Keratinocyte (primary cell): ENCODE measurements at regions not wholly inside any gene's neighbourhood (a gene's known extent, or its start where the extent isn't known, plus 50 kb on each side); places are given as distances from the start of the nearest gene placed in this dataset.

Source experiments
- DNase-seq: peaks from one replicate; pipeline ENCODE4 v3.0.0-alpha.2; 2011; ENCODE audit warnings: low read depth, missing footprints, low spot score
- FAIRE-seq: peaks from 2 replicates; lab custom pipeline; 2011; peaks lifted over from hg19 to GRCh38; lab: Jason Lieb, UNC
- H2AFZ ChIP-seq: 2 replicates; pipeline ENCODE4 v1.6.0; 2012; ENCODE audit warnings: low read length, control low read depth, inconsistent platforms; ENCODE audit not compliant: control insufficient read depth
- H3K27ac ChIP-seq: 2 replicates; pipeline ENCODE4 v1.5.1; 2011; ENCODE audit warnings: low read length; ENCODE audit not compliant: control insufficient read depth, insufficient read depth
- H3K27me3 ChIP-seq: 3 replicates; pipeline ENCODE4 v1.6.0; 2011; ENCODE audit warnings: low read length; ENCODE audit not compliant: control insufficient read depth, insufficient read depth; ENCODE audit errors: extremely low read depth
- H3K36me3 ChIP-seq, 2 experiments: 2 replicates in 1 of 2; 3 replicates in 1 of 2; pipeline ENCODE4 v1.5.1; 2011; ENCODE audit warnings: low read length in 2 of 2, mild to moderate bottlenecking in 1 of 2; ENCODE audit not compliant: control insufficient read depth in 2 of 2, insufficient read depth in 2 of 2; ENCODE audit errors: extremely low read depth in 1 of 2
- H3K4me1 ChIP-seq: 3 replicates; pipeline ENCODE4 v1.5.1; 2011; ENCODE audit warnings: low read length; ENCODE audit not compliant: control insufficient read depth, insufficient read depth; ENCODE audit errors: extremely low read depth
- H3K4me2 ChIP-seq: 3 replicates; pipeline ENCODE4 v1.6.0; 2011; ENCODE audit warnings: low read depth, low read length; ENCODE audit not compliant: control insufficient read depth, insufficient read depth; ENCODE audit errors: extremely low read depth
- H3K4me3 ChIP-seq, 3 experiments: fragments of 200-600 bp in 1 of 3; sonication (generic) in 1 of 3; 2 replicates in 2 of 3; 3 replicates in 1 of 3; pipeline ENCODE4 v1.5.1; 2011 to 2016; ENCODE audit warnings: low read length in 3 of 3, mild to moderate bottlenecking in 3 of 3, control low read depth in 2 of 3, inconsistent platforms in 1 of 3, low read depth in 1 of 3, mixed read lengths in 1 of 3, mixed run types in 1 of 3, moderate library complexity in 1 of 3; ENCODE audit not compliant: control insufficient read depth in 2 of 3, insufficient read depth in 2 of 3; ENCODE audit errors: extremely low read depth in 1 of 3
- H3K79me2 ChIP-seq: 2 replicates; pipeline ENCODE4 v1.6.0; 2012; ENCODE audit warnings: low read length; ENCODE audit not compliant: control insufficient read depth, insufficient read depth
- H3K9ac ChIP-seq: 3 replicates; pipeline ENCODE4 v1.6.0; 2011; ENCODE audit warnings: low read length; ENCODE audit not compliant: control insufficient read depth, insufficient read depth; ENCODE audit errors: extremely low read depth
- H3K9me1 ChIP-seq: 3 replicates; pipeline ENCODE4 v1.6.0; 2011; ENCODE audit warnings: low read length; ENCODE audit not compliant: control insufficient read depth, insufficient read depth; ENCODE audit errors: extremely low read depth
- H3K9me3 ChIP-seq: 2 replicates; pipeline ENCODE4 v1.5.1; 2012; ENCODE audit warnings: low read depth, low read length; ENCODE audit not compliant: control insufficient read depth
- H4K20me1 ChIP-seq: 3 replicates; pipeline ENCODE4 v1.6.0; 2011; ENCODE audit warnings: low read length; ENCODE audit not compliant: control insufficient read depth, insufficient read depth; ENCODE audit errors: extremely low read depth
- CTCF ChIP-seq, 3 experiments: IDR thresholded peaks in 1 of 3; conservative IDR thresholded peaks in 1 of 3; optimal IDR thresholded peaks in 1 of 3; 2 replicates in 2 of 3; 3 replicates in 1 of 3; pipeline versions ENCODE3 to v1.5.1; 2011; ENCODE audit warnings: low read length in 3 of 3, mild to moderate bottlenecking in 3 of 3, moderate library complexity in 2 of 3, control low read depth in 1 of 3, inconsistent platforms in 1 of 3; ENCODE audit not compliant: insufficient read depth in 2 of 3; ENCODE audit errors: extremely low read depth in 1 of 3
- EZH2 ChIP-seq: IDR thresholded peaks from one replicate; pipeline ENCODE4 v1.6.1; 2012; ENCODE audit warnings: inconsistent platforms, mild to moderate bottlenecking, low read length, moderate library complexity
- dilution Hi-C: fragments of 300-500 bp; cut with MboI; formaldehyde crosslinking; loops from one replicate; pipeline ENCODE4 v1.7.0; 2020; ENCODE audit warnings: low sequenced_read_pairs; ENCODE audit not compliant: extremely low pct_ligation_motif_present

GRCh38 chr10:3648170-3648569 lies 136.8 kb downstream of the KLF6 start:
- FAIRE-seq (no peak), DNase-seq (no peak)
- dilution Hi-C loops = no loop called here
- Histone ChIP-seq H4K20me1 (no peaks in the 10 kb centered on the region), H3K4me2 (no peak overlapping the region), H3K36me3 (no peaks in the 10 kb centered on the region), H3K4me3 (no peak overlapping the region), H3K27me3 (no peaks in the 10 kb centered on the region), H3K79me2 (no peaks in the 10 kb centered on the region), H3K9ac (no peak overlapping the region), H3K27ac (no peak overlapping the region), H3K4me1 (no peaks in the 10 kb centered on the region), H3K9me1 (no peaks in the 10 kb centered on the region), H2AFZ (no peak overlapping the region), H3K9me3 (no peaks in the 10 kb centered on the region)
- no peak for TF ChIP-seq EZH2
- no peak for TF ChIP-seq CTCF (optimal IDR thresholded peaks at IDR 0.05 in 1 of 3, IDR thresholded peaks at IDR 0.05 in 1 of 3, conservative IDR thresholded peaks at IDR 0.05 in 1 of 3; ENCODE audit: extremely low read depth in 1 of 3, insufficient read depth in 2 of 3, low read length in 3 of 3)

- no peaks in the 10 kb centered on the region for H3K36me3 ChIP-seq
- H3K4me1 ChIP-seq = no peaks in the 10 kb centered on the region
- no peak overlapping the region for H3K4me3 ChIP-seq
- no peak overlapping the region for H2AFZ ChIP-seq
- H4K20me1 ChIP-seq = no peaks in the 10 kb centered on the region
- dilution Hi-C loops = no loop called here
- no peaks in the 10 kb centered on the region for H3K9me3 ChIP-seq
- DNase-seq (no peak), FAIRE-seq (no peak)
- TF ChIP-seq CTCF (optimal IDR thresholded peaks at IDR 0.05 in 1 of 3, IDR thresholded peaks at IDR 0.05 in 1 of 3, conservative IDR thresholded peaks at IDR 0.05 in 1 of 3; ENCODE audit: extremely low read depth in 1 of 3, insufficient read depth in 2 of 3, low read length in 3 of 3) (no peak), EZH2 (no peak)
- no peaks in the 10 kb centered on the region for H3K9me1 ChIP-seq
- no peaks in the 10 kb centered on the region for H3K79me2 ChIP-seq
- no peak overlapping the region for H3K9ac ChIP-seq
- no peak overlapping the region for H3K27ac ChIP-seq
- H3K27me3 ChIP-seq = no peaks in the 10 kb centered on the region
- no peak overlapping the region for H3K4me2 ChIP-seq
These were observed 137.9 kb downstream of the KLF6 start for GRCh38 chr10:3647074-3647473.
